HUES48 (cell line): ENCODE measurements at regions not wholly inside any gene's neighbourhood (a gene's known extent, or its start where the extent isn't known, plus 50 kb on each side); places are given as distances from the start of the nearest gene placed in this dataset.
"Not testable (repeated sequence)": the region's sequence is repeated elsewhere in the genome, so short reads cannot be mapped to it uniquely, and the experiment has no call there.

Experiments used
- H3K27ac ChIP-seq: one replicate; pipeline ENCODE4 v1.7.0; 2013; ENCODE audit warnings: low read depth, low read length, inconsistent platforms
- H3K27me3 ChIP-seq: 2 replicates; pipeline ENCODE4 v1.6.1; 2013; ENCODE audit warnings: mild to moderate bottlenecking, low read length; ENCODE audit not compliant: control insufficient read depth, insufficient read depth
- H3K36me3 ChIP-seq: 2 replicates; pipeline ENCODE4 v1.6.1; 2013; ENCODE audit warnings: low read length; ENCODE audit not compliant: control insufficient read depth, insufficient read depth
- H3K4me1 ChIP-seq: 2 replicates; pipeline ENCODE4 v1.6.1; 2013; ENCODE audit warnings: mild to moderate bottlenecking, low read length; ENCODE audit not compliant: control insufficient read depth, insufficient read depth
- H3K4me3 ChIP-seq: 2 replicates; pipeline ENCODE4 v1.5.1; 2013; ENCODE audit warnings: mild to moderate bottlenecking, low read depth, low read length
- H3K9ac ChIP-seq: 2 replicates; pipeline ENCODE4 v1.6.1; 2013; ENCODE audit warnings: mild to moderate bottlenecking, low read depth, low read length, moderate library complexity
- H3K9me3 ChIP-seq: 2 replicates; pipeline ENCODE4 v1.6.1; 2013; ENCODE audit warnings: low read length; ENCODE audit not compliant: control insufficient read depth, insufficient read depth

- no peak overlapping the region for H3K27ac ChIP-seq
- H3K9me3 ChIP-seq, result no peaks in the 10 kb centered on the region
- H3K4me1 ChIP-seq, result 0 out of 2 replicates have a peak, but pooled peaks cover 3% of the 10 kb centered on the region
- H3K4me3 ChIP-seq, result no peak overlapping the region
- no peaks in the 10 kb centered on the region for H3K27me3 ChIP-seq
- no peak overlapping the region for H3K9ac ChIP-seq
- no peaks in the 10 kb centered on the region for H3K36me3 ChIP-seq
Measured at GRCh38 chr5:120917214-120917758, 453.2 kb downstream of the PRR16 start.

DNA sequence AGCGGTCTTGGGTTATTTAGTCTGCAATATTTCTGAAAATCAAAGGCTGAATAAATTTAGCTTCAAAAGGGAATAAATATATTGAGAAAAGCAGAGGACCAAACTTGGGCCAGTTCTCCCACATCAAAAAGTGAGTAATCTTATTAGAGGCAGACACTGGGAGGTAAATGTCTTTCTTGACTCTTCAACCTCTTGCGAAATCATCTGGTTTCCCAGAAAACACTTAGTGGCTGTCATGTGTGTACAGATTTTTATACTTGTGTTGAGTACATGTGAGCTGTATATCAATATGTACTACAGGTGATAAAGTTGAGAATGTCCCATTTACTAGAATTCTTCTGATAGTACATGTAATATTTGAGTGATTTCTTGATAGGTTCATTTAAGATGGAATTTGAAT lies 454.9 kb downstream of the PRR16 start:
- Histone ChIP-seq H3K27ac (no peak overlapping the region), H3K36me3 (no peaks in the 10 kb centered on the region), H3K4me1 (no peaks in the 10 kb centered on the region), H3K9ac (no peak overlapping the region), H3K4me3 (no peak overlapping the region), H3K9me3 (no peaks in the 10 kb centered on the region), H3K27me3 (no peaks in the 10 kb centered on the region)

GRCh38 chr5:120923026-120923425 lies 458.9 kb downstream of the PRR16 start:
- no peaks in the 10 kb centered on the region for H3K27me3 ChIP-seq
- no peaks in the 10 kb centered on the region for H3K36me3 ChIP-seq
- H3K27ac ChIP-seq, result no peak overlapping the region
- no peaks in the 10 kb centered on the region for H3K9me3 ChIP-seq
- no peak overlapping the region for H3K9ac ChIP-seq
- H3K4me1 ChIP-seq, result no peaks in the 10 kb centered on the region
- no peak overlapping the region for H3K4me3 ChIP-seq

DNA sequence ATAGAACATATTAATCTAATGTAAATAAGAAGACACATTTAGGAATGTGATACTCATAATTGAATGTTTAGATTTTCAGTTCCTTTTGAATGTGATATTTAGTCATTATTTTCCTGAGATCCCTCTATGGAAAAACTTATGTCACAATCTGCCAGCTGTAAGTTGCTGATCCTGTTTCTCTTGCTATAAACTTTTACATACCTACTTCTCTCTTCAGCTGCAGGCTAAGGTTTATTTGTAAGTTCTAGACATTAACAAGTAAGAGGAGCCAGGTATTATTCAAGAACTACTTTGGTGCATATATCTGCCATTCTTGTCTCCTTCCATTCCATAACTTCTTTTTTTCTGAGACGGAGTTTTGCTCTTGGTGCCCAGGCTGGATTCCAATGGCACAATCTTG lies 462.4 kb downstream of the PRR16 start:
- no peak overlapping the region for H3K4me3 ChIP-seq
- no peak overlapping the region for H3K9ac ChIP-seq
- no peaks in the 10 kb centered on the region for H3K36me3 ChIP-seq
- no peaks in the 10 kb centered on the region for H3K9me3 ChIP-seq
- H3K27me3 ChIP-seq, result no peaks in the 10 kb centered on the region
- H3K4me1 ChIP-seq, result no peaks in the 10 kb centered on the region
- no peak overlapping the region for H3K27ac ChIP-seq

DNA sequence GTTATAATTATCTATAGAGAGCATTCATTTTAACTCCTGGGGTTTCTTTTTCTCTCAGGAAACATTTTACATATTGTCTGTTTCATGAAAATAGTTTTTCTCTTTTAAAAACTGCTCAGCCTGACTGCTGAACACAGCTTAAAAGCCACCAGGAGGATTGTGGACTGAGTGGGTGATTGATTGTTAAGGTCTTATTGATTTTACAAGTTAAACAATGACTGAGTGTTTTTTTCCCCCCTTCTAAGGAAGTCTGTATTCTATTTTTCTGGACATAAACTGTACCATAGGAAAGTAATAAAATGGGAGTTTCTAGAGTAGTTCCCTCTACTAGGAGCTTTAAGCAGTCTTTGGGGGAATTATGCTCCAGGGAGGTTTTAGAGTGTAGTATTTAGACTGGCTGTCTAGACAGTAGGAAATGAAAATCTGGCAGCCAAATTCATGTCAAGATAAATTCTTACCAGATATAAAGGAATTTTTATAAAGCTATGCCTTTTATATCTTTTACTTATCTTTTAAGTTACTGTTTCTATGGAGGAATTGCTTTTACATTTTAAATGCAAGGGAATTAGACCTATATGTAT lies 463.9 kb downstream of the PRR16 start:
- no peaks in the 10 kb centered on the region for H3K36me3 ChIP-seq
- H3K27ac ChIP-seq, result no peak overlapping the region

GRCh38 chr5:120932480-120932879 lies 468.4 kb downstream of the PRR16 start:
- Histone ChIP-seq H3K4me3 (no peak overlapping the region), H3K27ac (no peak overlapping the region), H3K36me3 (no peaks in the 10 kb centered on the region), H3K4me1 (no peaks in the 10 kb centered on the region), H3K9ac (no peak overlapping the region), H3K27me3 (no peaks in the 10 kb centered on the region), H3K9me3 (no peaks in the 10 kb centered on the region)

More for the DNA sequence above, 463.9 kb downstream of the PRR16 start:
- Histone ChIP-seq H3K4me1 (no peaks in the 10 kb centered on the region), H3K9me3 (no peaks in the 10 kb centered on the region), H3K27me3 (no peaks in the 10 kb centered on the region), H3K9ac (no peak overlapping the region), H3K4me3 (no peak overlapping the region)

- Histone ChIP-seq H3K9ac (no peak overlapping the region), H3K4me1 (no peaks in the 10 kb centered on the region), H3K36me3 (no peaks in the 10 kb centered on the region), H3K27ac (no peak overlapping the region), H3K4me3 (no peak overlapping the region), H3K27me3 (no peaks in the 10 kb centered on the region), H3K9me3 (no peaks in the 10 kb centered on the region)
Measured at GRCh38 chr5:120934031-120934430, 469.9 kb downstream of the PRR16 start.

DNA sequence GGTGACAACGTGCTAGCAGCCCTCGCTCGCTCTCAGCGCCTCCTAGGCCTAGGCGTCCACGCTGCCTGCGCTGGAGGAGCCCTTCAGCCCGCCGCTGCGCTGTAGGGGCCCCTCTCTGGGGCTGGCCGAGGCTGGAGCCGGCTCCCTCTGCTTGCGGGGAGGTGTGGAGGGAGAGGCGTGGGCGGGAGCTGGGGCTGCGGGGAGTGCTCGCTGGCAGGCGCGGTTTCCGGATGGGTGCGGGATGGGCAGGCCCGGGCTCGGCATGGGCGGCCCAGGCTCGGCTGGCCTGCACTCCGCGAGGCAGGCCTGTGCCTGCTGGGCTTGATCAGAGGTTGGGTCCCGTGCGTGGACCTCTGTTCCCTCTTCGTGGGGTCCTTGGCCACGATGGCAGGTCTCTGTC lies 472.6 kb downstream of the PRR16 start:
- H3K4me3 ChIP-seq, result no peak overlapping the region
- no peak overlapping the region for H3K27ac ChIP-seq
- no peaks in the 10 kb centered on the region for H3K27me3 ChIP-seq
- H3K9ac ChIP-seq, result no peak overlapping the region
- H3K4me1 ChIP-seq, result no peaks in the 10 kb centered on the region
- H3K9me3 ChIP-seq, result no peaks in the 10 kb centered on the region
- no peaks in the 10 kb centered on the region for H3K36me3 ChIP-seq

DNA sequence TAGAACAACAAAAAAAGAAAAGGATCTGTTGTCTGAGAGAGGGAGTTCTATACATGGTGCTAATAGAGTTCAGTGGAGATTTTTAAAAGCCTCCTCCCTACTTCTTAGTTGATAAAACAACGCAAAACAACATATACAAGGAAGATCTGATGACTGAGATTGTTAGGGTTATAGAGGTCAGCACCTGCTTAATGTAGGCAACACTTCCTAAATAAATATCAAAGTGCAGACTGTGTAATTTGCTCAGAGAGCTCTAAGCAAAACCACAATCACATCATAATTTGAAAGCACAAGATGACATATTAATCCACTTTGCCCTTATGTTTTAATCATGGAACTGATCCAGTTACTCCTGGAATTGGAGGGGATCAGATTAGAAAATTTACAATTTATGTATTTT lies 474.5 kb downstream of the PRR16 start:
- H3K4me1 ChIP-seq, result peaks cover 19% of the 10 kb centered on the region
- no peak overlapping the region for H3K9ac ChIP-seq
- no peak overlapping the region for H3K27ac ChIP-seq
- no peak overlapping the region for H3K4me3 ChIP-seq
- no peaks in the 10 kb centered on the region for H3K36me3 ChIP-seq
- H3K27me3 ChIP-seq, result no peaks in the 10 kb centered on the region
- H3K9me3 ChIP-seq, result no peaks in the 10 kb centered on the region

GRCh38 chr5:120942596-120943350 lies 478.7 kb downstream of the PRR16 start:
- no peaks in the 10 kb centered on the region for H3K9me3 ChIP-seq
- H3K4me1 ChIP-seq, result peaks cover 19% of the 10 kb centered on the region
- H3K9ac ChIP-seq, result no peak overlapping the region
- H3K27ac ChIP-seq, result no peak overlapping the region
- H3K27me3 ChIP-seq, result no peaks in the 10 kb centered on the region
- H3K4me3 ChIP-seq, result no peak overlapping the region
- no peaks in the 10 kb centered on the region for H3K36me3 ChIP-seq

- not testable (repeated sequence) for H3K9ac ChIP-seq, H3K36me3 ChIP-seq, H3K4me3 ChIP-seq, H3K27ac ChIP-seq, H3K27me3 ChIP-seq, H3K4me1 ChIP-seq
- peaks cover 24% of the 10 kb centered on the region for H3K9me3 ChIP-seq
Measured at GRCh38 chr5:120949596-120949995, 485.5 kb downstream of the PRR16 start.
